ENCODE measurements at regions not wholly inside any gene's neighbourhood (a gene's known extent, or its start where the extent isn't known, plus 50 kb on each side); places are given as distances from the start of the nearest gene placed in this dataset.

- TF ChIP-seq POLR2A (IDR thresholded peaks at IDR 0.05) = no peak
- TF ChIP-seq, protein P1, sequence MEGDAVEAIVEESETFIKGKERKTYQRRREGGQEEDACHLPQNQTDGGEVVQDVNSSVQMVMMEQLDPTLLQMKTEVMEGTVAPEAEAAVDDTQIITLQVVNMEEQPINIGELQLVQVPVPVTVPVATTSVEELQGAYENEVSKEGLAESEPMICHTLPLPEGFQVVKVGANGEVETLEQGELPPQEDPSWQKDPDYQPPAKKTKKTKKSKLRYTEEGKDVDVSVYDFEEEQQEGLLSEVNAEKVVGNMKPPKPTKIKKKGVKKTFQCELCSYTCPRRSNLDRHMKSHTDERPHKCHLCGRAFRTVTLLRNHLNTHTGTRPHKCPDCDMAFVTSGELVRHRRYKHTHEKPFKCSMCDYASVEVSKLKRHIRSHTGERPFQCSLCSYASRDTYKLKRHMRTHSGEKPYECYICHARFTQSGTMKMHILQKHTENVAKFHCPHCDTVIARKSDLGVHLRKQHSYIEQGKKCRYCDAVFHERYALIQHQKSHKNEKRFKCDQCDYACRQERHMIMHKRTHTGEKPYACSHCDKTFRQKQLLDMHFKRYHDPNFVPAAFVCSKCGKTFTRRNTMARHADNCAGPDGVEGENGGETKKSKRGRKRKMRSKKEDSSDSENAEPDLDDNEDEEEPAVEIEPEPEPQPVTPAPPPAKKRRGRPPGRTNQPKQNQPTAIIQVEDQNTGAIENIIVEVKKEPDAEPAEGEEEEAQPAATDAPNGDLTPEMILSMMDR (IDR thresholded peaks at IDR 0.05) = no peak
- TF ChIP-seq POLR2AphosphoS5 (IDR thresholded peaks at IDR 0.05) = no peak
Measured at GRCh38 chr1:114339379-114339778, 171.6 kb downstream of the TRIM33 start.

Data from prostate gland (tissue), 2 donors.